Iris pigment epithelial cell (primary cell): ENCODE measurements at regions not wholly inside any gene's neighbourhood (a gene's known extent, or its start where the extent isn't known, plus 50 kb on each side); places are given as distances from the start of the nearest gene placed in this dataset.
"Not testable (repeated sequence)": the region's sequence is repeated elsewhere in the genome, so short reads cannot be mapped to it uniquely, and the experiment has no call there.

Experiments
- DNase-seq: peaks from one replicate; pipeline ENCODE4 v3.0.0-alpha.2; 2011; ENCODE audit warnings: low read depth

GRCh38 chr10:29881811-29882210, 177.6 kb downstream of the JCAD start:
- DNase-seq: no peak

- no peak for DNase-seq
Measured at GRCh38 chr10:29881336-29881771, 178.0 kb downstream of the JCAD start.

- DNase-seq: no peak
Measured at GRCh38 chr10:29880856-29881255, 178.5 kb downstream of the JCAD start.

GRCh38 chr10:29879862-29880261, 179.5 kb downstream of the JCAD start:
- DNase-seq: no peak

- no peak for DNase-seq
Measured at GRCh38 chr10:29878492-29878891, 180.9 kb downstream of the JCAD start.

GRCh38 chr10:29877793-29878491, 181.4 kb downstream of the JCAD start:
- DNase-seq: no peak

- no peak for DNase-seq
Measured at GRCh38 chr10:29876008-29876555, 183.3 kb downstream of the JCAD start.

- DNase-seq: no peak
Measured at GRCh38 chr10:29874606-29875269, 184.6 kb downstream of the JCAD start.

- peak; percentile 57 for DNase-seq
Measured at GRCh38 chr10:29873941-29874484, 185.4 kb downstream of the JCAD start.

- DNase-seq: no peak
Measured at GRCh38 chr10:29870522-29871044, 188.8 kb downstream of the JCAD start.

- no peak for DNase-seq
Measured at GRCh38 chr10:29869593-29869992, 189.8 kb downstream of the JCAD start.

- DNase-seq: no peak
Measured at GRCh38 chr10:29866356-29866755, 193.0 kb downstream of the JCAD start.

GRCh38 chr10:29865700-29866355, 193.6 kb downstream of the JCAD start:
- DNase-seq: peak; percentile 34

- DNase-seq: peak; percentile 74
Measured at GRCh38 chr10:29862923-29863614, 196.3 kb downstream of the JCAD start.

GRCh38 chr10:29861811-29862505, 197.4 kb downstream of the JCAD start:
- DNase-seq: no peak

- DNase-seq: not testable (repeated sequence)
Measured at GRCh38 chr10:29861231-29861630, 198.2 kb downstream of the JCAD start.

GRCh38 chr10:29860166-29860565, 199.2 kb downstream of the JCAD start:
- peak; percentile 36 for DNase-seq

GRCh38 chr10:29859521-29860130, 199.8 kb downstream of the JCAD start:
- DNase-seq: no peak

GRCh38 chr10:29858702-29859267, 200.6 kb downstream of the JCAD start:
- DNase-seq: no peak
